A673 (cell line): ENCODE measurements at regions not wholly inside any gene's neighbourhood (a gene's known extent, or its start where the extent isn't known, plus 50 kb on each side); places are given as distances from the start of the nearest gene placed in this dataset.

Experiments used
- BruUV-seq: library from RNA; stranded (reverse); fragments of 400-500 nt; replicated peaks from 2 replicates; lab custom pipeline; 2021; lab: Mats Ljungman, UMichigan
- CTCF ChIA-PET: fragments of 300-600 bp; sonication (Branson Sonifier 250); formaldehyde crosslinking; loops from one replicate; lab custom pipeline; 2022; ENCODE audit warnings: antibody characterized with exemption; lab: Charles Lee
- POLR2A ChIA-PET: fragments of 300-600 bp; sonication (Branson Sonifier 250); formaldehyde crosslinking; loops from one replicate; lab custom pipeline; 2022; ENCODE audit warnings: antibody characterized with exemption; ENCODE audit not compliant: low non-redundant PET; lab: Charles Lee
- DNase-seq: peaks from one replicate; pipeline ENCODE4 v3.0.0-alpha.2; 2015; ENCODE audit warnings: low spot score
- H3K27ac ChIP-seq: fragments of 200-600 bp; sonication (generic); 2 replicates; pipeline ENCODE4 v1.5.1; 2016; ENCODE audit warnings: mixed run types, low read depth, mild to moderate bottlenecking, mixed read lengths, antibody characterized with exemption, low read length; ENCODE audit not compliant: poor library complexity, severe bottlenecking
- H3K27me3 ChIP-seq: fragments of 200-600 bp; sonication (generic); replicated peaks from 2 replicates; pipeline ENCODE4 v1.6.1; 2017; ENCODE audit warnings: mixed run types, low read depth, mild to moderate bottlenecking, mixed read lengths, antibody characterized with exemption, low read length; ENCODE audit not compliant: insufficient read depth, poor library complexity
- H3K36me3 ChIP-seq: fragments of 200-600 bp; sonication (generic); 2 replicates; pipeline ENCODE4 v1.6.1; 2016; ENCODE audit warnings: mixed run types, mild to moderate bottlenecking, mixed read lengths, antibody characterized with exemption, low read length; ENCODE audit not compliant: insufficient read depth, poor library complexity, severe bottlenecking
- H3K4me1 ChIP-seq: fragments of 200-600 bp; sonication (generic); 2 replicates; pipeline ENCODE4 v1.6.1; 2017; ENCODE audit warnings: mixed run types, mild to moderate bottlenecking, mixed read lengths, antibody characterized with exemption, low read length; ENCODE audit not compliant: insufficient read depth, poor library complexity, severe bottlenecking
- H3K4me3 ChIP-seq: fragments of 200-600 bp; sonication (generic); 2 replicates; pipeline ENCODE4 v1.5.1; 2016; ENCODE audit warnings: low read depth, mixed run types, mild to moderate bottlenecking, mixed read lengths, low read length; ENCODE audit not compliant: poor library complexity, severe bottlenecking
- H3K9me3 ChIP-seq: fragments of 200-600 bp; sonication (generic); 2 replicates; pipeline ENCODE4 v1.6.1; 2016; ENCODE audit warnings: mixed run types, low read depth, mild to moderate bottlenecking, mixed read lengths, antibody characterized with exemption, low read length; ENCODE audit not compliant: poor library complexity, severe bottlenecking
- EZH2 ChIP-seq: fragments of 200-600 bp; sonication (generic); IDR thresholded peaks from 2 replicates; pipeline ENCODE4 v1.6.1; 2017; ENCODE audit warnings: borderline replicate concordance, low read depth, mild to moderate bottlenecking, mixed read lengths, antibody characterized with exemption, low read length; ENCODE audit not compliant: poor library complexity, severe bottlenecking
- intact Hi-C: fragments of 100-400 bp; cut with micrococcal nuclease; formaldehyde crosslinking; loops from one replicate; pipeline ENCODE4 v1.10.0; 2022; ENCODE audit not compliant: unreplicated experiment
- TF ChIP-seq, protein P1 (sequence below): fragments of 300-800, 200-600 bp; sonication (generic); conservative IDR thresholded peaks from 2 replicates; pipeline ENCODE4 v1.5.1; 2017; ENCODE audit warnings: low read depth, mild to moderate bottlenecking, antibody characterized with exemption, low read length, moderate library complexity, mixed read lengths

- Histone ChIP-seq H3K27ac (no peak overlapping the region), H3K4me3 (no peak overlapping the region), H3K36me3 (no peaks in the 10 kb centered on the region), H3K4me1 (no peaks in the 10 kb centered on the region), H3K9me3 (no peaks in the 10 kb centered on the region), H3K27me3 (peaks cover 62% of the 10 kb centered on the region)
- peak; percentile 45 for DNase-seq
- BruUV-seq, result no TSS peak
- intact Hi-C loops, result no loop called here
- CTCF ChIA-PET, result no interaction called here
- TF ChIP-seq, protein P1, sequence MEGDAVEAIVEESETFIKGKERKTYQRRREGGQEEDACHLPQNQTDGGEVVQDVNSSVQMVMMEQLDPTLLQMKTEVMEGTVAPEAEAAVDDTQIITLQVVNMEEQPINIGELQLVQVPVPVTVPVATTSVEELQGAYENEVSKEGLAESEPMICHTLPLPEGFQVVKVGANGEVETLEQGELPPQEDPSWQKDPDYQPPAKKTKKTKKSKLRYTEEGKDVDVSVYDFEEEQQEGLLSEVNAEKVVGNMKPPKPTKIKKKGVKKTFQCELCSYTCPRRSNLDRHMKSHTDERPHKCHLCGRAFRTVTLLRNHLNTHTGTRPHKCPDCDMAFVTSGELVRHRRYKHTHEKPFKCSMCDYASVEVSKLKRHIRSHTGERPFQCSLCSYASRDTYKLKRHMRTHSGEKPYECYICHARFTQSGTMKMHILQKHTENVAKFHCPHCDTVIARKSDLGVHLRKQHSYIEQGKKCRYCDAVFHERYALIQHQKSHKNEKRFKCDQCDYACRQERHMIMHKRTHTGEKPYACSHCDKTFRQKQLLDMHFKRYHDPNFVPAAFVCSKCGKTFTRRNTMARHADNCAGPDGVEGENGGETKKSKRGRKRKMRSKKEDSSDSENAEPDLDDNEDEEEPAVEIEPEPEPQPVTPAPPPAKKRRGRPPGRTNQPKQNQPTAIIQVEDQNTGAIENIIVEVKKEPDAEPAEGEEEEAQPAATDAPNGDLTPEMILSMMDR, result no peak
- no peak for TF ChIP-seq EZH2
- POLR2A ChIA-PET, result no interaction called here
These were observed 821.3 kb downstream of the TRIML1 start for GRCh38 chr4:188960411-188961093.

- TF ChIP-seq, protein P1, result peak; percentile 67
- no peak for TF ChIP-seq EZH2
- Histone ChIP-seq H3K4me1 (peaks cover 3% of the 10 kb centered on the region), H3K27ac (no peak overlapping the region), H3K36me3 (no peaks in the 10 kb centered on the region), H3K4me3 (no peak overlapping the region), H3K27me3 (no peaks in the 10 kb centered on the region), H3K9me3 (no peaks in the 10 kb centered on the region)
- no TSS peak for BruUV-seq
- intact Hi-C loops, result no loop called here
- CTCF ChIA-PET, result interaction anchor here (0.6 to 0.7 kb wide), 3 partner anchors 11 to 788 kb away, joined by 3 to 6 read pairs (median 5); no protein-coding TSS in a partner anchor
- POLR2A ChIA-PET, result no interaction called here
- peak; percentile 50 for DNase-seq
These were observed 831.9 kb downstream of the TRIML1 start for GRCh38 chr4:188971125-188971524.

DNA sequence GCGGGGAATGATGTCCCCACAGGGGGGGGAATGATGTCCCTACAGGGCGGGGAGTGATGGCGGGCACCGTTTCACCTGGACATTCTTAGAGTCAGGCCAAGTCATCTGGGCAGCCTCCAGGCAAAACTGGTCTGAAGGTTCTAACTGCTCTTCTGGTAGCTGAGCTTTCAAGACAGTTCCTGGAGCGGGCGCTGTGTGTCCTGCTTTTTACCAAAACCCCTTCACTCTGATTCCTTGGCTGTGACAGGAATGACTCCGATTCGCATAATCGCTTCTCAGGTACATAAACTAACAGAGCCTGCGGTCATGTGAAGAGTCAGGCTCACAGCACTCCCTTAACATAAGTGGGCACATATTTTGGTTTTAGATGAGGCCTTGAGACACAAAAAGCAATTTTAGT is 836.0 kb downstream of the TRIML1 start:
- POLR2A ChIA-PET, result no interaction called here
- no peak for DNase-seq
- Histone ChIP-seq H3K4me1 (peaks cover 10% of the 10 kb centered on the region), H3K36me3 (no peaks in the 10 kb centered on the region), H3K27ac (no peak overlapping the region), H3K9me3 (no peaks in the 10 kb centered on the region), H3K4me3 (no peak overlapping the region), H3K27me3 (no peaks in the 10 kb centered on the region)
- CTCF ChIA-PET, result no interaction called here
- no peak for TF ChIP-seq EZH2
- TF ChIP-seq, protein P1, result no peak
- BruUV-seq, result no TSS peak
- intact Hi-C loops, result no loop called here
